Suprapubic skin (tissue), 4 donors: ENCODE measurements at regions not wholly inside any gene's neighbourhood (a gene's known extent, or its start where the extent isn't known, plus 50 kb on each side); places are given as distances from the start of the nearest gene placed in this dataset.

Experiments
- DNase-seq, 2 donors: peaks; one replicate each; pipeline ENCODE4 v3.0.0-alpha.2; 2019; ENCODE audit warnings: low spot score in 2 of 2
- H3K27ac ChIP-seq: fragments of 200-600 bp; sonication (generic); one replicate; pipeline ENCODE4 v1.5.1; 2019
- H3K27me3 ChIP-seq: fragments of 200-600 bp; sonication (generic); one replicate; pipeline ENCODE4 v1.5.1; 2019
- H3K36me3 ChIP-seq: fragments of 200-600 bp; sonication (generic); one replicate; pipeline ENCODE4 v1.5.1; 2019
- H3K4me1 ChIP-seq: fragments of 200-600 bp; sonication (generic); one replicate; pipeline ENCODE4 v1.5.1; 2019
- H3K4me3 ChIP-seq: fragments of 200-600 bp; sonication (generic); one replicate; pipeline ENCODE4 v1.5.1; 2019; ENCODE audit warnings: mild to moderate bottlenecking
- H3K9me3 ChIP-seq: fragments of 200-600 bp; sonication (generic); one replicate; pipeline ENCODE4 v1.5.1; 2019
- CTCF ChIP-seq, 2 donors: fragments of 200-600 bp in 1 of 2; fragments of 450-650 bp in 1 of 2; sonication (generic) in 1 of 2; IDR thresholded peaks; one replicate each; pipeline ENCODE4 v1.5.1; 2016 to 2019; ENCODE audit warnings: antibody characterized with exemption in 2 of 2, mild to moderate bottlenecking in 1 of 2, moderate library complexity in 1 of 2
- EP300 ChIP-seq: sonication (generic); formaldehyde crosslinking; IDR thresholded peaks from one replicate; pipeline ENCODE4 v1.6.1; 2017; ENCODE audit warnings: antibody characterized with exemption
- POLR2A ChIP-seq, 2 donors: fragments of 450-650 bp; IDR thresholded peaks; one replicate each; pipeline ENCODE4 v1.6.1; 2017; ENCODE audit warnings: antibody characterized with exemption in 2 of 2, mild to moderate bottlenecking in 2 of 2, moderate library complexity in 2 of 2
- POLR2AphosphoS5 ChIP-seq, 3 donors: sonication (generic); formaldehyde crosslinking; IDR thresholded peaks; one replicate each; pipeline ENCODE4 v1.6.1; 2017; ENCODE audit warnings: antibody characterized with exemption in 3 of 3
- WGBS: methylation state at CpG from one replicate; pipeline ENCODE4 v1.1.5; 2018; 5-methylcytosine and 5-hydroxymethylcytosine counted together

GRCh38 chr13:103983948-103984347, 917.7 kb upstream of the SLC10A2 start:
- TF ChIP-seq EP300 (no peak), POLR2AphosphoS5 (IDR thresholded peaks at IDR 0.05) (no peak), CTCF (IDR thresholded peaks at IDR 0.05) (no peak), POLR2A (IDR thresholded peaks at IDR 0.05) (no peak)
- Histone ChIP-seq H3K27ac (no peak overlapping the region), H3K27me3 (no peaks in the 10 kb centered on the region), H3K9me3 (no peaks in the 10 kb centered on the region), H3K4me3 (no peak overlapping the region), H3K36me3 (no peaks in the 10 kb centered on the region), H3K4me1 (no peaks in the 10 kb centered on the region)
- no peak for DNase-seq
- 98% methylated on average over 3 of the region's 3 CpGs for WGBS

GRCh38 chr13:103976371-103976770, 910.2 kb upstream of the SLC10A2 start:
- no peak overlapping the region for H3K27ac ChIP-seq
- no peak overlapping the region for H3K4me3 ChIP-seq
- H3K4me1 ChIP-seq, result no peaks in the 10 kb centered on the region
- no peaks in the 10 kb centered on the region for H3K27me3 ChIP-seq
- H3K36me3 ChIP-seq, result no peaks in the 10 kb centered on the region
- no peaks in the 10 kb centered on the region for H3K9me3 ChIP-seq
- 82% methylated on average over 1 of the region's 1 CpG for WGBS
- no peak for DNase-seq
- no peak for TF ChIP-seq POLR2A (IDR thresholded peaks at IDR 0.05)
- TF ChIP-seq EP300, result no peak
- no peak for TF ChIP-seq POLR2AphosphoS5 (IDR thresholded peaks at IDR 0.05)
- TF ChIP-seq CTCF (IDR thresholded peaks at IDR 0.05), result no peak

GRCh38 chr13:103973740-103974139, 907.5 kb upstream of the SLC10A2 start:
- 95% methylated on average over 1 of the region's 1 CpG for WGBS
- TF ChIP-seq EP300 (no peak), POLR2AphosphoS5 (IDR thresholded peaks at IDR 0.05) (no peak), CTCF (IDR thresholded peaks at IDR 0.05) (no peak), POLR2A (IDR thresholded peaks at IDR 0.05) (no peak)
- no peak overlapping the region for H3K4me3 ChIP-seq
- no peak for DNase-seq
- H3K36me3 ChIP-seq, result no peaks in the 10 kb centered on the region
- no peaks in the 10 kb centered on the region for H3K4me1 ChIP-seq
- H3K9me3 ChIP-seq, result no peaks in the 10 kb centered on the region
- no peak overlapping the region for H3K27ac ChIP-seq
- no peaks in the 10 kb centered on the region for H3K27me3 ChIP-seq

GRCh38 chr13:103969520-103970050, 903.4 kb upstream of the SLC10A2 start:
- no peaks in the 10 kb centered on the region for H3K27me3 ChIP-seq
- H3K4me3 ChIP-seq, result no peak overlapping the region
- H3K27ac ChIP-seq, result no peak overlapping the region
- TF ChIP-seq CTCF (IDR thresholded peaks at IDR 0.05) (no peak), POLR2AphosphoS5 (IDR thresholded peaks at IDR 0.05) (no peak), EP300 (no peak), POLR2A (IDR thresholded peaks at IDR 0.05) (no peak)
- no peaks in the 10 kb centered on the region for H3K36me3 ChIP-seq
- H3K9me3 ChIP-seq, result no peaks in the 10 kb centered on the region
- WGBS, result 53% methylated on average over 4 of the region's 4 CpGs
- H3K4me1 ChIP-seq, result peaks cover 3% of the 10 kb centered on the region
- DNase-seq, result no peak

- no peak for DNase-seq
- TF ChIP-seq POLR2AphosphoS5 (IDR thresholded peaks at IDR 0.05), result no peak
- TF ChIP-seq POLR2A (IDR thresholded peaks at IDR 0.05), result no peak
- no peak for TF ChIP-seq EP300
- no peak for TF ChIP-seq CTCF (IDR thresholded peaks at IDR 0.05)
Measured at GRCh38 chr13:103965506-103966243, 899.5 kb upstream of the SLC10A2 start.

More at GRCh38 chr13:103965506-103966243, 899.5 kb upstream of the SLC10A2 start:
- Histone ChIP-seq H3K4me3 (no peak overlapping the region), H3K36me3 (no peaks in the 10 kb centered on the region), H3K9me3 (no peaks in the 10 kb centered on the region), H3K27ac (no peak overlapping the region), H3K27me3 (no peaks in the 10 kb centered on the region), H3K4me1 (peaks cover 3% of the 10 kb centered on the region)
- 39% methylated on average over 4 of the region's 4 CpGs for WGBS
